Keratinocyte (primary cell): ENCODE measurements at regions not wholly inside any gene's neighbourhood (a gene's known extent, or its start where the extent isn't known, plus 50 kb on each side); places are given as distances from the start of the nearest gene placed in this dataset.

Source experiments
- DNase-seq: peaks from one replicate; pipeline ENCODE4 v3.0.0-alpha.2; 2011; ENCODE audit warnings: low read depth, missing footprints, low spot score
- FAIRE-seq: peaks from 2 replicates; lab custom pipeline; 2011; peaks lifted over from hg19 to GRCh38; lab: Jason Lieb, UNC
- H2AFZ ChIP-seq: 2 replicates; pipeline ENCODE4 v1.6.0; 2012; ENCODE audit warnings: low read length, control low read depth, inconsistent platforms; ENCODE audit not compliant: control insufficient read depth
- H3K27ac ChIP-seq: 2 replicates; pipeline ENCODE4 v1.5.1; 2011; ENCODE audit warnings: low read length; ENCODE audit not compliant: control insufficient read depth, insufficient read depth
- H3K27me3 ChIP-seq: 3 replicates; pipeline ENCODE4 v1.6.0; 2011; ENCODE audit warnings: low read length; ENCODE audit not compliant: control insufficient read depth, insufficient read depth; ENCODE audit errors: extremely low read depth
- H3K36me3 ChIP-seq, 2 experiments: 2 replicates in 1 of 2; 3 replicates in 1 of 2; pipeline ENCODE4 v1.5.1; 2011; ENCODE audit warnings: low read length in 2 of 2, mild to moderate bottlenecking in 1 of 2; ENCODE audit not compliant: control insufficient read depth in 2 of 2, insufficient read depth in 2 of 2; ENCODE audit errors: extremely low read depth in 1 of 2
- H3K4me1 ChIP-seq: 3 replicates; pipeline ENCODE4 v1.5.1; 2011; ENCODE audit warnings: low read length; ENCODE audit not compliant: control insufficient read depth, insufficient read depth; ENCODE audit errors: extremely low read depth
- H3K4me2 ChIP-seq: 3 replicates; pipeline ENCODE4 v1.6.0; 2011; ENCODE audit warnings: low read depth, low read length; ENCODE audit not compliant: control insufficient read depth, insufficient read depth; ENCODE audit errors: extremely low read depth
- H3K4me3 ChIP-seq, 3 experiments: fragments of 200-600 bp in 1 of 3; sonication (generic) in 1 of 3; 2 replicates in 2 of 3; 3 replicates in 1 of 3; pipeline ENCODE4 v1.5.1; 2011 to 2016; ENCODE audit warnings: low read length in 3 of 3, mild to moderate bottlenecking in 3 of 3, control low read depth in 2 of 3, inconsistent platforms in 1 of 3, low read depth in 1 of 3, mixed read lengths in 1 of 3, mixed run types in 1 of 3, moderate library complexity in 1 of 3; ENCODE audit not compliant: control insufficient read depth in 2 of 3, insufficient read depth in 2 of 3; ENCODE audit errors: extremely low read depth in 1 of 3
- H3K79me2 ChIP-seq: 2 replicates; pipeline ENCODE4 v1.6.0; 2012; ENCODE audit warnings: low read length; ENCODE audit not compliant: control insufficient read depth, insufficient read depth
- H3K9ac ChIP-seq: 3 replicates; pipeline ENCODE4 v1.6.0; 2011; ENCODE audit warnings: low read length; ENCODE audit not compliant: control insufficient read depth, insufficient read depth; ENCODE audit errors: extremely low read depth
- H3K9me1 ChIP-seq: 3 replicates; pipeline ENCODE4 v1.6.0; 2011; ENCODE audit warnings: low read length; ENCODE audit not compliant: control insufficient read depth, insufficient read depth; ENCODE audit errors: extremely low read depth
- H3K9me3 ChIP-seq: 2 replicates; pipeline ENCODE4 v1.5.1; 2012; ENCODE audit warnings: low read depth, low read length; ENCODE audit not compliant: control insufficient read depth
- H4K20me1 ChIP-seq: 3 replicates; pipeline ENCODE4 v1.6.0; 2011; ENCODE audit warnings: low read length; ENCODE audit not compliant: control insufficient read depth, insufficient read depth; ENCODE audit errors: extremely low read depth
- EZH2 ChIP-seq: IDR thresholded peaks from one replicate; pipeline ENCODE4 v1.6.1; 2012; ENCODE audit warnings: inconsistent platforms, mild to moderate bottlenecking, low read length, moderate library complexity
- dilution Hi-C: fragments of 300-500 bp; cut with MboI; formaldehyde crosslinking; loops from one replicate; pipeline ENCODE4 v1.7.0; 2020; ENCODE audit warnings: low sequenced_read_pairs; ENCODE audit not compliant: extremely low pct_ligation_motif_present
- TF ChIP-seq, protein P1 (sequence below), 3 experiments: IDR thresholded peaks in 1 of 3; conservative IDR thresholded peaks in 1 of 3; optimal IDR thresholded peaks in 1 of 3; 2 replicates in 2 of 3; 3 replicates in 1 of 3; pipeline versions ENCODE3 to v1.5.1; 2011; ENCODE audit warnings: low read length in 3 of 3, mild to moderate bottlenecking in 3 of 3, moderate library complexity in 2 of 3, control low read depth in 1 of 3, inconsistent platforms in 1 of 3; ENCODE audit not compliant: insufficient read depth in 2 of 3; ENCODE audit errors: extremely low read depth in 1 of 3

DNA sequence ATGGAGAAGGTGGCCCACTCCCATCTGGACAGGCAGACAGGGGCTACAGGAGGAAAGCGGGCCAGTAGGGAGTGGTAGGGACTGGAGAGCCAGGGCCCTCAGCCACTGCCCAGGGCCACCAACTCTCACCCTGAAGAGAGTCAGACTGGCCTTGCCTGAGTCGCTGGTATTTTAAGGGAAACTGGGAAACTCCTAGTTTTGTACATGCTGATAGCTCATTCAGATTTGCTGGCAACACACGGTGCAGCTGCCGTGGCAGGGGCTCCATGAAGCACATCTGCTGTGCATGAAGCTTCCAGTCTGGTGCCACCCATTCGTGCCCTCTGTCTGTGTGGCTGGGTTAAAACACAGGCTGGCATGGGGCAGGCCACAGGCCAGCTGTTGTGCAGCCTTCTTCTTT, 137.3 kb upstream of the GLI2 start:
- no peak for DNase-seq
- no peak overlapping the region for H2AFZ ChIP-seq
- no peaks in the 10 kb centered on the region for H4K20me1 ChIP-seq
- no peaks in the 10 kb centered on the region for H3K9me3 ChIP-seq
- H3K36me3 ChIP-seq: no peaks in the 10 kb centered on the region
- no peak overlapping the region for H3K9ac ChIP-seq
- no peak for TF ChIP-seq EZH2
- no peak overlapping the region for H3K4me3 ChIP-seq
- peaks cover 7% of the 10 kb centered on the region for H3K4me1 ChIP-seq
- dilution Hi-C loops: no loop called here
- H3K4me2 ChIP-seq: no peak overlapping the region
- no peak overlapping the region for H3K27ac ChIP-seq
- FAIRE-seq: no peak
- no peaks in the 10 kb centered on the region for H3K9me1 ChIP-seq
- H3K27me3 ChIP-seq: no peaks in the 10 kb centered on the region
- H3K79me2 ChIP-seq: no peaks in the 10 kb centered on the region

DNA sequence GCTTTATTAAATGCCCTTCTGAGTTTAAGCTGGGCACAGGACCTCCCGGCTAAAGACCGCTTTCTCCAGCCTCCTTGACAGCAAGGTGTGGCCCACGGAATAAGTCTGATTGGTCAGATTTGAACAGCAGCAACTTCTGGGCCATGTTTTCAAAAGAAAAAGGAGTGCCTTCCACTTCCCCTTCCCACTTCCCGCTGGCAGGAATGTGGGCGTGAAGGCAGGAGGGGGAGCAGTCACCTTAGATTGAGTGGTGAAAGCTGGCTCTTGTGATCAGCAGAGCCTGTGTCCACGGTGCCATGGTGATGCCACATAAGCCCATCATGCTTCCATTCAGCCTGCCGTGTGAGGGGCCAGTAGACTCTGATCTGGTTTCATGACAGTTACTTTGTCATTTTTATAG, 136.6 kb upstream of the GLI2 start:
- FAIRE-seq (no peak), DNase-seq (no peak)
- Histone ChIP-seq H2AFZ (no peak overlapping the region), H4K20me1 (no peaks in the 10 kb centered on the region), H3K27me3 (no peaks in the 10 kb centered on the region), H3K4me1 (peaks cover 10% of the 10 kb centered on the region), H3K4me2 (no peak overlapping the region), H3K9me1 (no peaks in the 10 kb centered on the region), H3K36me3 (no peaks in the 10 kb centered on the region), H3K79me2 (no peaks in the 10 kb centered on the region), H3K9me3 (no peaks in the 10 kb centered on the region), H3K4me3 (no peak overlapping the region), H3K9ac (no peak overlapping the region), H3K27ac (no peak overlapping the region)
- TF ChIP-seq EZH2: no peak
- TF ChIP-seq, protein P1, sequence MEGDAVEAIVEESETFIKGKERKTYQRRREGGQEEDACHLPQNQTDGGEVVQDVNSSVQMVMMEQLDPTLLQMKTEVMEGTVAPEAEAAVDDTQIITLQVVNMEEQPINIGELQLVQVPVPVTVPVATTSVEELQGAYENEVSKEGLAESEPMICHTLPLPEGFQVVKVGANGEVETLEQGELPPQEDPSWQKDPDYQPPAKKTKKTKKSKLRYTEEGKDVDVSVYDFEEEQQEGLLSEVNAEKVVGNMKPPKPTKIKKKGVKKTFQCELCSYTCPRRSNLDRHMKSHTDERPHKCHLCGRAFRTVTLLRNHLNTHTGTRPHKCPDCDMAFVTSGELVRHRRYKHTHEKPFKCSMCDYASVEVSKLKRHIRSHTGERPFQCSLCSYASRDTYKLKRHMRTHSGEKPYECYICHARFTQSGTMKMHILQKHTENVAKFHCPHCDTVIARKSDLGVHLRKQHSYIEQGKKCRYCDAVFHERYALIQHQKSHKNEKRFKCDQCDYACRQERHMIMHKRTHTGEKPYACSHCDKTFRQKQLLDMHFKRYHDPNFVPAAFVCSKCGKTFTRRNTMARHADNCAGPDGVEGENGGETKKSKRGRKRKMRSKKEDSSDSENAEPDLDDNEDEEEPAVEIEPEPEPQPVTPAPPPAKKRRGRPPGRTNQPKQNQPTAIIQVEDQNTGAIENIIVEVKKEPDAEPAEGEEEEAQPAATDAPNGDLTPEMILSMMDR (optimal IDR thresholded peaks at IDR 0.05 in 1 of 3, IDR thresholded peaks at IDR 0.05 in 1 of 3, conservative IDR thresholded peaks at IDR 0.05 in 1 of 3; ENCODE audit: extremely low read depth in 1 of 3, insufficient read depth in 2 of 3, low read length in 3 of 3): no peak
- dilution Hi-C loops: no loop called here

DNA sequence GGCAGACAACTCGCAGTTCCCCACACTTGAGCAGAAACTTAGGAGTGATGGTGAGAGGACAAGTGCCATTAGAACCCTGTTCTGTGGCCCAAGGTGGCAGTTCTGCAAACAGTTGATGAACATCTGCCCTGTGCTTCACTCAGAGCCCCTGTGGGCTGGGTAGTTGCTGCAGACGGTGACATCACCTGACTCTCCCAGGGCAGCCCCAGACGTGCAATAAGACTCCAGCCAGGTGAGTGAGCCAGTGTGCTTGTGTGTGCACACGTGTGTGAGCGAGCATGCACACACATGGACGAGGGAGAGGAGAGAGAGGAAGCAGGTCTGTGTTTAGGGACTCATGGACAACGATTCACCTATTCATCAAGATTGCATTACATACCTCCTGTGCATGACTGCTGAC, 136.0 kb upstream of the GLI2 start:
- no peaks in the 10 kb centered on the region for H3K27me3 ChIP-seq
- H4K20me1 ChIP-seq: no peaks in the 10 kb centered on the region
- DNase-seq (no peak), FAIRE-seq (no peak)
- H3K4me3 ChIP-seq: no peak overlapping the region
- no peaks in the 10 kb centered on the region for H3K9me3 ChIP-seq
- no peaks in the 10 kb centered on the region for H3K9me1 ChIP-seq
- H3K4me1 ChIP-seq: peaks cover 7% of the 10 kb centered on the region
- dilution Hi-C loops: no loop called here
- TF ChIP-seq, protein P1 (optimal IDR thresholded peaks at IDR 0.05 in 1 of 3, IDR thresholded peaks at IDR 0.05 in 1 of 3, conservative IDR thresholded peaks at IDR 0.05 in 1 of 3; ENCODE audit: extremely low read depth in 1 of 3, insufficient read depth in 2 of 3, low read length in 3 of 3): no peak
- TF ChIP-seq EZH2: no peak
- no peak overlapping the region for H3K4me2 ChIP-seq
- H3K79me2 ChIP-seq: no peaks in the 10 kb centered on the region
- no peaks in the 10 kb centered on the region for H3K36me3 ChIP-seq
- H2AFZ ChIP-seq: no peak overlapping the region
- H3K9ac ChIP-seq: no peak overlapping the region
- no peak overlapping the region for H3K27ac ChIP-seq
